ENCODE measurements at regions not wholly inside any gene's neighbourhood (a gene's known extent, or its start where the extent isn't known, plus 50 kb on each side); places are given as distances from the start of the nearest gene placed in this dataset.

GRCh38 chr15:95842576-95842975, 487.9 kb upstream of the NR2F2 start:
- ATAC-seq (no peak), DNase-seq (ENCODE audit: low spot score) (no peak)
- H3K9me3 Mint-ChIP-seq = no peaks in the 10 kb centered on the region
- no peak overlapping the region for H3K4me3 Mint-ChIP-seq
- POLR2A ChIA-PET = no interaction called here
- H3K27me3 Mint-ChIP-seq (ENCODE audit: low read depth) = peaks cover 3% of the 10 kb centered on the region
- no peaks in the 10 kb centered on the region for H3K36me3 Mint-ChIP-seq
- H3K4me1 Mint-ChIP-seq = peaks cover 20% of the 10 kb centered on the region
- TF ChIP-seq CTCF (IDR thresholded peaks at IDR 0.05) = no peak
- no peak for TF ChIP-seq E2F4 (CRISPR knock-in tag; IDR thresholded peaks at IDR 0.05; ENCODE audit: borderline replicate concordance, low read depth)
- TF ChIP-seq SMAD3 (CRISPR knock-in tag; IDR thresholded peaks at IDR 0.05; ENCODE audit: borderline replicate concordance) = no peak
- no peak for TF ChIP-seq ZBTB43 (CRISPR knock-in tag; IDR thresholded peaks at IDR 0.05)
- no peak for TF ChIP-seq MXD4 (CRISPR knock-in tag; IDR thresholded peaks at IDR 0.05; ENCODE audit: borderline replicate concordance)
- TF ChIP-seq SMAD4 (CRISPR knock-in tag; IDR thresholded peaks at IDR 0.05) = no peak
- TF ChIP-seq AR (CRISPR knock-in tag; IDR thresholded peaks at IDR 0.05) = no peak
- H3K27ac Mint-ChIP-seq = no peak overlapping the region
- CTCF ChIA-PET = no interaction called here

- H3K9me3 Mint-ChIP-seq = no peaks in the 10 kb centered on the region
- H3K4me1 Mint-ChIP-seq = peaks cover 20% of the 10 kb centered on the region
- ATAC-seq (no peak), DNase-seq (ENCODE audit: low spot score) (no peak)
- POLR2A ChIA-PET = no interaction called here
- CTCF ChIA-PET = no interaction called here
- no peak overlapping the region for H3K4me3 Mint-ChIP-seq
- peaks cover 3% of the 10 kb centered on the region for H3K27me3 Mint-ChIP-seq (ENCODE audit: low read depth)
- no peaks in the 10 kb centered on the region for H3K36me3 Mint-ChIP-seq
- no peak overlapping the region for H3K27ac Mint-ChIP-seq
- no peak for TF ChIP-seq USF1 (CRISPR knock-in tag; IDR thresholded peaks at IDR 0.05)
- no peak for TF ChIP-seq NFYB (CRISPR knock-in tag; conservative IDR thresholded peaks at IDR 0.05; ENCODE audit: low read depth)
- TF ChIP-seq MYBL2 (CRISPR knock-in tag; IDR thresholded peaks at IDR 0.05) = no peak
- no peak for TF ChIP-seq NR1H2 (CRISPR knock-in tag; IDR thresholded peaks at IDR 0.05)
- TF ChIP-seq ZNF281 (CRISPR knock-in tag; IDR thresholded peaks at IDR 0.05) = no peak
- no peak for TF ChIP-seq E2F4 (CRISPR knock-in tag; IDR thresholded peaks at IDR 0.05; ENCODE audit: borderline replicate concordance, low read depth)
- TF ChIP-seq OVOL2 (CRISPR knock-in tag; IDR thresholded peaks at IDR 0.05; ENCODE audit: borderline replicate concordance) = no peak
- TF ChIP-seq ATF6 (CRISPR knock-in tag; IDR thresholded peaks at IDR 0.05) = no peak
- no peak for TF ChIP-seq GRHL2 (CRISPR knock-in tag; IDR thresholded peaks at IDR 0.05; ENCODE audit: insufficient replicate concordance, severe bottlenecking)
- TF ChIP-seq NFE2L1 (CRISPR knock-in tag; IDR thresholded peaks at IDR 0.05) = no peak
- TF ChIP-seq RORB (CRISPR knock-in tag; IDR thresholded peaks at IDR 0.05) = no peak
- TF ChIP-seq JAZF1 (CRISPR knock-in tag; IDR thresholded peaks at IDR 0.05) = no peak
Measured at GRCh38 chr15:95843241-95843910, 487.1 kb upstream of the NR2F2 start.
